Superior temporal gyrus (tissue), 1 donor: ENCODE measurements at regions not wholly inside any gene's neighbourhood (a gene's known extent, or its start where the extent isn't known, plus 50 kb on each side); places are given as distances from the start of the nearest gene placed in this dataset.
"Not testable (repeated sequence)": the region's sequence is repeated elsewhere in the genome, so short reads cannot be mapped to it uniquely, and the experiment has no call there.

Source experiments
- DNase-seq: peaks from one replicate; pipeline ENCODE4 v3.0.0-alpha.2; 2016; ENCODE audit errors: extremely low spot score

DNA sequence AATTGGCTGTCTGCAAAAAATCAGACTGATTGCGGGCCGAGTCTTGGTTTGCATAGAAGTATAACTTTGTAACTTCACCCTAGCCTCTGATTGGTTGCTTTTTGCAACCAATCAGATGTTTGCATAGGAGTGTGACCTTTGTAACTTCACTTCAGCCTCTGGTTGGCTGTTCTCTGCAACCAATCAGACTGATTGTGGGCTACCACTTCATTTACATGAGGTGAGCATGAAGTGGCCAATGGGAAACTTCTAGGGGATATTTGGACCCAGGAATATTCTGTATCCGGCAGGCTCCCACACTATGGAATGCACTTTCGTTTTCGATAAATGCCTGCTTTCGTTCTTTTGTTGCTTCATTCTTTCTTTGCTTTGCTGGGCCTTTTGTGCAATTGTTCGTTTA, 667.7 kb downstream of the FAM133A start:
- DNase-seq = not testable (repeated sequence)

DNA sequence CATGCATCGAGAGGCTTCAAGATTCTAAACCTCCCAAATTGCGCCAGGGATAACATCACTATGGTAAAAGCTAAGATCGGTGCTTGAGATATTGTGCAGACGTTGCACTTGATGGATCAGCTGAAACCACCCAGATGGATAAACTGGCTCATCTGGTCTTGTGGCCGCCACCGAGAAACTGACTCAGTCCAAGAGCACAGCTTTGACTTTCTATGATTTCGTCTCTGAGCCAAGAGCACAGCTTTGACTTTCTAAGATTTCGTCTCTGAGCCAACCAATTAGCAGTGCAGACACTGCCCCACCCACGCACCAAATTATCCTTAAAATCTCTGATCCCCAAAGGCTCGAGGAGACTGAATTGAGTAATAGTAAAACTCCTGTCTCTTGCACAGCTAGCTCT, 687.2 kb downstream of the FAM133A start:
- DNase-seq = no peak

- DNase-seq = no peak
Measured at GRCh38 chrX:94365736-94366135, 691.7 kb downstream of the FAM133A start.

DNA sequence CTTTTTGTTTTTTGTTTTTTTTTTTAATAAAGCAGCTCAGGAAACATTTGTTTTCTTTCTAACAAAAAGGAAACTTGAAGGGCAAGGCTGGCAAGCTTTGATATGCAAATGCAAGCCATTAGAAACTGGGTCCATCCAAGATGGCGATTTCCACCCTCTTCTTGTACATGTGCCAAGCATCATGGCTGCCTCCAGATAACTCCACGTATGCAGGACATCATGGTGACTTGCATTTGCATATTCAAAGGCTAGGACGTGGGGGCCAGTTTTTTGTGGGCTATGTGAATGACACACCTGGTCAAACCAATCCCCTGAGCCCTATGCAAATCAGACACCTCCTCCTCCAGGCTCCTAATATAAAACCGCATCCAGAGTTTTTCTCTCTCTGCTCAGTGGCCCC, 692.6 kb downstream of the FAM133A start:
- DNase-seq = no peak

DNA sequence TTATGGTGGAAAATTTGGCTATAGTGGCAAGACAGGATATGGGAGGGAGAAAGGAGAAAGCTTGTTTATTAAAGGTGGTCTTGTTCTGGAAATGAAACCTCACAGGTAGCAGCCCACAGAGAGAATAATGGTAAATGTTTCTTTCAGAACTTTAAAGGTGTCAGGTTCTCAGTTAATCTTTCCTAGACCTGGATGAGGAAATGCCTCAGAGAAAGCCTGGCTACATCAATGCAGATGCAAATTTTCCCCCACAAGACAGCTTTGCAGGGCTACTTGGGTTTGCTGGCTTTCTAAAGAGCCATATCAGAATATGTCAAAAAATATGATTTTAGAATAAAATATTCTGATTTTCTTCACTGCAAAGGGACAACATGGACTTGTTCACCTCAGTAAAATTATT, 715.0 kb downstream of the FAM133A start:
- DNase-seq = no peak

DNA sequence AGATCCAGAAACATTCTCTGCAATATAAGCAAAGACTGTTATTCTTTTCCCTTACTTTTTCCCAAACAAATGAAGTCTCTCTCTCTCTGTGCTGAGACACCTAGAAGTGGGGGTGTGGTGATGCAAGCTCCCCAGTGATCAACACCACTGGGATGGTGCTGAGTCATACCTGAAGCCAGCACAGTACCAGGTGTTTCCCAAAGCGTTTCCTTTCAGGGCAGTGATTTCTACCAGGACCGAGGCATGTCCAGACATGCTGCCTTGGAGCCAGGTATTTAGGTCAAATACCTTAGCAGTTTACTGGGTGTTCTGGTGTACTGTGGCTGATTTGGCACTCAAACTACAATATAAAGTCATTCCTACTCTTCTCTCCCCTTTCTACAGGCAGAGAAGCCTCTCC, 726.5 kb downstream of the FAM133A start:
- no peak for DNase-seq

DNA sequence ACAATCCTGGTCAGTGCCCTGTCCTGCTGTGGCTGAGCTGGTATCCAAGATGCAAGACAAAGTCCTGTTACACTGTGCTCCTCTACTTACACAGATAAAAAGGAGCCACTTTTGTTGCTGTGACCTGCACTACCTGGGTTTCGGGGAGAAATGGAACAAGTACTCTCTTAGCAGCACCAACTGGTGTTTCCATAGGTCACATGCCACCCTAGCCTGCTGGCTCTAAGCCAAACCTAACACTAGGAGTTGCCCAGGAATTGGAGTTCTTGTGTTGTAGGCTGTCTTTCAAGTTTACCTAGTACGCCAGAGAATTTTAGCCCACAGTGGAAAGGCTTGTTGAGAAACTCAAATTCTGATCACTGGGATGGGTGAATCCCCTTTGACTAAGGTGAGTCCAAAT, 727.4 kb downstream of the FAM133A start:
- DNase-seq = no peak

DNA sequence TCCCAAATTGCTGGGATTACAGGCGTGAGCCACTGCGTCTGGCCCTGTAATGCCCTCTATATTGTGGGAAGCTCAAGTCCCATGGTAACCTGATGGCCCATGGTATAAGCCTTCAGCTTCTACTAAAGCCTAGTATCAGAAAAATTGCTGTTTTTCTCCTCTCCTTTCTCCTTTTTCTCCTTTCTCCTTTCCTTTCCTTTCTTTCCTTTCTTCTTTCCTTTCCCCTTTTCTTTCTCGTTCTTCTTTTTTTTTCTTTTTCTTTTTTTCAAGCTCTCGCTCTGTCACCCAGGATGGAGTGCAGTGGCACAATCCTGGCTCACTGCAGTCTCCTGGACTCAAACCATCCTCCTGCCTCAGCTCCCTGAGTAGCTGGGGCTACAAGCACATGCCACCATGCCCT, 740.7 kb downstream of the FAM133A start:
- no peak for DNase-seq

- DNase-seq = no peak
Measured at GRCh38 chrX:94418065-94418464, 744.1 kb downstream of the FAM133A start.

GRCh38 chrX:94424456-94424855, 750.5 kb downstream of the FAM133A start:
- DNase-seq = no peak

GRCh38 chrX:94430091-94430490, 756.1 kb downstream of the FAM133A start:
- no peak for DNase-seq

- no peak for DNase-seq
Measured at GRCh38 chrX:94435799-94436198, 761.8 kb downstream of the FAM133A start.

DNA sequence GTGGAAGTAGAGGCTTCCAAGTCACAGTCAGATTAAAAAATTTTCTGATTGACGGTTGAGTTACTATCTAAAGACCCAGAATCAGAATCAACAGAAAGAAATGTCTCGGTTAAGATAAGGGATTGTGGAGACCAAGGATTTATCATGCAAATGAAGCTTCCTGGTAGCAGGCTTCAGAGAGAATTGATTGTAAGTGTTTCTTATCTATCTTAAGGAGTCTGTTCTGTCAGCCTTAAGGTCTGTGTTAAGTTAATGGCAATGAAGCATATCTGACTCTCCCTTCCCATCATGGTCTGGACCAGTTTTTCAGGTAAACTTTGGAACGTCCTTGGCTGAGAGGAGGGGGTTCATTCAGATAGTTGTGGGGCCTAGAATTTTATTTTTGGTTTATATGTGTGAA, 780.2 kb downstream of the FAM133A start:
- no peak for DNase-seq

GRCh38 chrX:94454606-94455005, 780.6 kb downstream of the FAM133A start:
- no peak for DNase-seq

- no peak for DNase-seq
Measured at GRCh38 chrX:94455782-94456181, 781.8 kb downstream of the FAM133A start.

- no peak for DNase-seq
Measured at GRCh38 chrX:94492541-94492940, 818.5 kb downstream of the FAM133A start.

DNA sequence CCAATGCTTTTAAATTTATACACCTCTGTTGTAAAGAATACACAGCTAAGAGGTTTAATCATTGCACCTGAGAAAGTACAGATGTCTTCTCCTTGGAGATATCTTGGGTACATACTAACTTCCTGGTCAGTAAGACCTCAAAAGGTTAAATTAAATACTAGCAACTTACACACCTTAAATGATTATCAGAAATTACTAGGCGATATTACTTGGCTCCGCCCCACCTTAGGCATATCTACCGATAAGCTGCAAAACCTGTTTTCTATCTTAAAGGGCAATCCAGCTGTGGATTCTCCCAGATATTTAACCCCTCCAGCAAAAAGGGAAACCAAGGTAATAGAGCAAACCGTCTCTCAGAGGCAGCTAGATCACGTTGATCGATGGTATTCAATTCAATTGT, 819.4 kb downstream of the FAM133A start:
- DNase-seq = no peak

GRCh38 chrX:94511564-94511963, 837.6 kb downstream of the FAM133A start:
- no peak for DNase-seq

GRCh38 chrX:94515009-94515408, 841.0 kb downstream of the FAM133A start:
- no peak for DNase-seq

DNA sequence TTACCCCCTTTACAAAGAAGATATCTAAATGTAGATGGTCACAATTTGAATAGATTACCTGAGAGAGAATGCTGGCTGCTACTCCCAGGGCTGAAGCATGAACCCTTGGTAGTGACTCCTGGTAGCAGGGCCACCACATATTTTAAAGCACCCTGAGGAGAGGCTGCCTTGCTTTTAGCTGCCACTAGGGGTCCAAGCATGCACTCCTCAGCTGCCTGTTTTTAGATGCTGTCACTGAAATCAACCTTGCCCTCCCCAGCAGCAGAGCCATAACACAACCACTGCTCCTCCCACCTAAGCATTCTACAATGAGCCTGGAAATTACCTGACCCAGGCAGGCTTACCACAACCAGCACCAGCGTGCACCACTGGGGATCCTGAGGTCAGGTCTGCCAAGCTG, 850.9 kb downstream of the FAM133A start:
- DNase-seq = no peak

DNA sequence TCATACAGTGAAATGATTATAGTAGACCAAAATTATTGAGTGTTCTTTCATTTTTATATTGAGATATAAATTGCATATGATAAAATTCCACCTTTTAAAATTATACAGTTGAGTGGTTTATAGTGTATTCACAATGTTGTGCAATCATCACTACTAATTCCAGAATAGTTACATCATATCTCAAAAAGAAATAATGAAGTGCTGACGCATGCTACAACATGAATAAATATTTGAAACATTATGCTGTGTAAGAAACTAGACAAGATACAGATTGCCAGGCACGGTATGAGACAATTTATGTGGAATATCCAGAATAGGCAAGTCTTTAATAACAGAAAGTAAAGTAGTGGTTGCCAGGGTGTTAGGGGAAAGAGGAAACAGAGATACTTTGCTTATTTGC, 871.7 kb downstream of the FAM133A start:
- no peak for DNase-seq

GRCh38 chrX:94551831-94552230, 877.8 kb downstream of the FAM133A start:
- DNase-seq = no peak

DNA sequence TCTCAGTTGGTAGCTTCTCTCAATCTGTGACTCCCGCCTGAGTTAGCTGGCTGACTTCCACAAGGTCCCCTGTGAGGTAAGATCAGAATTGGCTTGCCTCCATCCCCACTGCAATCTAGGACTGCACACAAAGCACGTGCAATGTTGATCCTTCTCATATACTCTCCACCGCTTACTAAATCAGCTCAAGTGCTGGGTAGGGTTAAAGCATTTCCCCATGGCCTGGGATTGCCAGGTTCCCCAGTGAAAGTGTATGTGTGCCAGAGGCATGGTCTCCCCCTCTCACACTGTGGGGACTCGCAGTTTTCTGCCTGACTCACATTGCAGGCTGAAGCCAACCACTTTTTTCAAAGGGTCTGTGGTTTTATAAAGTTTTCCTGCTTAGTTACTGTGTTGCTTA, 886.9 kb downstream of the FAM133A start:
- no peak for DNase-seq

DNA sequence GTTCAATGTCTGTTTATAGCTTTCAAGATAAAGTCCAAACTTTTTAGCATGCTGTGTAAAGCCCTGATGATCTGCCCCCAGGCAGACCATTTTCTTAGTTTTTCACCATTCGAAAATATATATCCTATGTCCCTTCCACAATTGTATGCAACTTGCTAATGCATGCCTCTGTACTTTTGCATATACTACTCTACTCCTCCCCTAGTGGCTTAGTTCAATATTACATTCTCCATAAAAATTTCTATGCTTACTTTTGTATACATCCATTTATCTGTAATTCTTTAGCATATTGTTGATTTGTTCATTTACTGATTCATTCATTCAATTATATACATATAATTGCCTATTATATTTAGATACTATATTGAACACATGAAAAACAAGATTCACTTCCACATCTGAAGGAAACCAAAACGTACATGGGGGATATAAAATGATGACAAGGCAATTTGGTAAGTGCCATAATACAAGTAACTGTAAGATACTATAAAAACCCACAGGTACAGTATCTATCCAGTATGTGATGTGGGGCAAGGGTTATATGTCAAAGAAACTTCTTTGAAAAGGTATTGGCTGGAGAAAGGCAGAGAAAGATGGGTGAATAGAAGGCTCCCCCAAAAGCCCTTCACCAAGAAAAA, 902.5 kb downstream of the FAM133A start:
- DNase-seq = no peak
